Activated naive CD8-positive, alpha-beta T cell treated with anti-CD3 and anti-CD28 coated beads, Interleukin-2, amount 50 U/mL, for 24 hours (primary cell): ENCODE measurements at regions not wholly inside any gene's neighbourhood (a gene's known extent, or its start where the extent isn't known, plus 50 kb on each side); places are given as distances from the start of the nearest gene placed in this dataset.

Experiments
- ATAC-seq: fragments of 150-1000 bp; cut with Tn5 transposase; one replicate; pipeline ENCODE4 v1.10.0; 2021
- DNase-seq: peaks from one replicate; pipeline ENCODE4 v3.0.0; 2021
- H3K27ac Mint-ChIP-seq: one replicate; pipeline ENCODE4 v1.8.0; 2021; ENCODE audit warnings: mild to moderate bottlenecking, mixed read lengths
- H3K27me3 Mint-ChIP-seq: one replicate; pipeline ENCODE4 v1.8.0; 2021; ENCODE audit warnings: mixed read lengths
- H3K36me3 Mint-ChIP-seq: one replicate; pipeline ENCODE4 v1.8.0; 2021; ENCODE audit warnings: low read depth, mixed read lengths
- H3K4me1 Mint-ChIP-seq: one replicate; pipeline ENCODE4 v1.8.0; 2021; ENCODE audit warnings: mixed read lengths
- H3K4me3 Mint-ChIP-seq: one replicate; pipeline ENCODE4 v1.8.0; 2021; ENCODE audit warnings: mild to moderate bottlenecking, moderate library complexity, mixed read lengths
- H3K9me3 Mint-ChIP-seq: one replicate; pipeline ENCODE4 v1.8.0; 2021; ENCODE audit warnings: mixed read lengths

- Mint-ChIP-seq H3K36me3 (no peaks in the 10 kb centered on the region), H3K4me3 (no peak overlapping the region), H3K9me3 (no peaks in the 10 kb centered on the region), H3K27ac (no peak overlapping the region), H3K27me3 (no peaks in the 10 kb centered on the region), H3K4me1 (no peaks in the 10 kb centered on the region)
- DNase-seq (no peak), ATAC-seq (no peak)
Measured at GRCh38 chr3:13213490-13213889, 140.3 kb upstream of the IQSEC1 start.

DNA sequence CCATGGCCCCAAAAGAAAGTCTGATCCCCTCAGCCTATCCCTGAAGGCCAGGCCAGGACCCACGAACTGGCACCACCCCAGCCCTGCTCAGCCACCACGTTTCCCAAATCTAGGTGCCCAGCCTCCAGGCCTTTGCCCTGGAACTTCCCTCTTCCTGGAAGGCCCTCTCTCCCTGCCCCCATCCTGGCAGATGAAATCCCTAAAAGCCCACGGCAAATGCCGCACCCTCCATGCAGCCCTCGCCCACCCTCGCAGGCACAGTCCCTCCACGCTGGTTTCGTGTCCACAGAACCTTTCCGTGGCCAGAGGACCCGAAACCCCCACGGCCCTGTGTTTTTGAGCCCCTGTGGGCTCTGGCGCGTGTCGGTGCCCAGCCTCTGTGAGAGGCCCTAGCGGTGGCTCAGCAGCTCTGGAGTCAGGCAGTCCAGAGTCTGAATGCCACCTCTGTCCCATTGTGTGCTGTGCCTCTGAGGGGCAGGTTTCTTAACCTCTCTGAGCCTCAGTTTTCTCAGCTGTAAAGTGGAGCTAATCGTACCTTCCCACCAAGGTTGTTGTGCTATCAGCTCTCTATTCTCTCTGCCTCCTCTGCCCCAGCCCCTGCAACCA is 138.5 kb upstream of the IQSEC1 start:
- H3K4me3 Mint-ChIP-seq: no peak overlapping the region
- no peak for ATAC-seq

GRCh38 chr3:13210221-13210975 is 137.2 kb upstream of the IQSEC1 start:
- Mint-ChIP-seq H3K27me3 (peaks cover 23% of the 10 kb centered on the region), H3K36me3 (no peaks in the 10 kb centered on the region), H3K4me1 (no peaks in the 10 kb centered on the region), H3K27ac (no peak overlapping the region), H3K4me3 (no peak overlapping the region), H3K9me3 (no peaks in the 10 kb centered on the region)
- no peak for DNase-seq
- no peak for ATAC-seq

More for the DNA sequence above, 138.5 kb upstream of the IQSEC1 start:
- no peaks in the 10 kb centered on the region for H3K4me1 Mint-ChIP-seq
- H3K27me3 Mint-ChIP-seq: peaks cover 11% of the 10 kb centered on the region
- no peak overlapping the region for H3K27ac Mint-ChIP-seq
- H3K36me3 Mint-ChIP-seq: no peaks in the 10 kb centered on the region
- no peak for DNase-seq
- no peaks in the 10 kb centered on the region for H3K9me3 Mint-ChIP-seq

GRCh38 chr3:13209634-13209997 is 136.4 kb upstream of the IQSEC1 start:
- H3K4me1 Mint-ChIP-seq: peaks cover under 1% of the 10 kb centered on the region
- H3K27me3 Mint-ChIP-seq: peaks cover 29% of the 10 kb centered on the region
- no peaks in the 10 kb centered on the region for H3K36me3 Mint-ChIP-seq
- H3K9me3 Mint-ChIP-seq: no peaks in the 10 kb centered on the region
- DNase-seq (no peak), ATAC-seq (no peak)
- no peak overlapping the region for H3K4me3 Mint-ChIP-seq
- H3K27ac Mint-ChIP-seq: no peak overlapping the region

GRCh38 chr3:13208706-13209633 is 135.7 kb upstream of the IQSEC1 start:
- H3K4me3 Mint-ChIP-seq: no peak overlapping the region

GRCh38 chr3:13207975-13208705 is 134.9 kb upstream of the IQSEC1 start:
- H3K36me3 Mint-ChIP-seq: no peaks in the 10 kb centered on the region
- no peak for DNase-seq
- no peak for ATAC-seq
- peaks cover 3% of the 10 kb centered on the region for H3K4me1 Mint-ChIP-seq
- no peak overlapping the region for H3K4me3 Mint-ChIP-seq
- peaks cover 40% of the 10 kb centered on the region for H3K27me3 Mint-ChIP-seq
- no peak overlapping the region for H3K27ac Mint-ChIP-seq
- no peaks in the 10 kb centered on the region for H3K9me3 Mint-ChIP-seq

More at GRCh38 chr3:13208706-13209633, 135.7 kb upstream of the IQSEC1 start:
- no peak for DNase-seq
- no peaks in the 10 kb centered on the region for H3K36me3 Mint-ChIP-seq
- peaks cover 35% of the 10 kb centered on the region for H3K27me3 Mint-ChIP-seq
- H3K9me3 Mint-ChIP-seq: no peaks in the 10 kb centered on the region
- no peak overlapping the region for H3K27ac Mint-ChIP-seq
- no peak for ATAC-seq
- H3K4me1 Mint-ChIP-seq: peaks cover 3% of the 10 kb centered on the region

- Mint-ChIP-seq H3K36me3 (no peaks in the 10 kb centered on the region), H3K4me3 (no peak overlapping the region), H3K9me3 (no peaks in the 10 kb centered on the region), H3K4me1 (peaks cover 3% of the 10 kb centered on the region), H3K27me3 (peaks cover 43% of the 10 kb centered on the region), H3K27ac (no peak overlapping the region)
- DNase-seq (no peak), ATAC-seq (no peak)
Measured at GRCh38 chr3:13207578-13207922, 134.3 kb upstream of the IQSEC1 start.

GRCh38 chr3:13206799-13207577 is 133.8 kb upstream of the IQSEC1 start:
- ATAC-seq (no peak), DNase-seq (no peak)
- peaks cover 48% of the 10 kb centered on the region for H3K27me3 Mint-ChIP-seq
- H3K4me1 Mint-ChIP-seq: peaks cover 3% of the 10 kb centered on the region
- no peak overlapping the region for H3K4me3 Mint-ChIP-seq
- no peaks in the 10 kb centered on the region for H3K36me3 Mint-ChIP-seq
- H3K9me3 Mint-ChIP-seq: no peaks in the 10 kb centered on the region
- H3K27ac Mint-ChIP-seq: no peak overlapping the region

DNA sequence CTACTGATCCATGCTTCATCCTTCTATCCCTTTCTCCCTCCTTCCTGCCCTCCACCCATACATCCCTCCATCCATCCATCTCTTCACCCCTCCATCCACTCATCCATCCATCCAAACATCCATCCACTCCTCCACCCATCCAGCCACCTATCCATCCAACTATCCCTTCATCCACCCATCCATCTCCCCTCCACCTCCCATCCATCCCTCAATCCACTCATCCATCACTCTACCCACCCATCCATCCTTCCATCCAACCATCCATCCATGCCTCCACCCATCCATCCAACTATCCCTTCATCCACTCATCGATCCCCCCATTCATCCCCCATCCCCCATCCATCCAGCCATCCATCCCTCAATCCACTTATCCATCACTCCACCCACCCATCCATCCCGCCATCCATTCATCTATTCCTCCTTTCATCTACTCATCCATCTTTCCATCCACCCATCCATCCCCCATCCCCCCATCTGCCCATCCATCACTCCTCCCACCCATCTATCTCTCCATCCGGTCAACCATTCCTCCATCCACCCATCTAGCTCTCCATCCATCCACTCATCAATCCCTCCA is 132.4 kb upstream of the IQSEC1 start:
- Mint-ChIP-seq H3K27me3 (peaks cover 48% of the 10 kb centered on the region), H3K27ac (no peak overlapping the region), H3K4me1 (peaks cover 3% of the 10 kb centered on the region), H3K9me3 (no peaks in the 10 kb centered on the region), H3K36me3 (no peaks in the 10 kb centered on the region), H3K4me3 (no peak overlapping the region)
- no peak for DNase-seq
- no peak for ATAC-seq

- ATAC-seq (peak; percentile 16), DNase-seq (no peak)
- peaks cover 3% of the 10 kb centered on the region for H3K4me1 Mint-ChIP-seq
- H3K27ac Mint-ChIP-seq: no peak overlapping the region
- H3K36me3 Mint-ChIP-seq: no peaks in the 10 kb centered on the region
- no peaks in the 10 kb centered on the region for H3K9me3 Mint-ChIP-seq
- H3K27me3 Mint-ChIP-seq: peaks cover 54% of the 10 kb centered on the region
- peak overlapping the region; percentile 8 for H3K4me3 Mint-ChIP-seq
Measured at GRCh38 chr3:13204177-13204581, 130.9 kb upstream of the IQSEC1 start.

DNA sequence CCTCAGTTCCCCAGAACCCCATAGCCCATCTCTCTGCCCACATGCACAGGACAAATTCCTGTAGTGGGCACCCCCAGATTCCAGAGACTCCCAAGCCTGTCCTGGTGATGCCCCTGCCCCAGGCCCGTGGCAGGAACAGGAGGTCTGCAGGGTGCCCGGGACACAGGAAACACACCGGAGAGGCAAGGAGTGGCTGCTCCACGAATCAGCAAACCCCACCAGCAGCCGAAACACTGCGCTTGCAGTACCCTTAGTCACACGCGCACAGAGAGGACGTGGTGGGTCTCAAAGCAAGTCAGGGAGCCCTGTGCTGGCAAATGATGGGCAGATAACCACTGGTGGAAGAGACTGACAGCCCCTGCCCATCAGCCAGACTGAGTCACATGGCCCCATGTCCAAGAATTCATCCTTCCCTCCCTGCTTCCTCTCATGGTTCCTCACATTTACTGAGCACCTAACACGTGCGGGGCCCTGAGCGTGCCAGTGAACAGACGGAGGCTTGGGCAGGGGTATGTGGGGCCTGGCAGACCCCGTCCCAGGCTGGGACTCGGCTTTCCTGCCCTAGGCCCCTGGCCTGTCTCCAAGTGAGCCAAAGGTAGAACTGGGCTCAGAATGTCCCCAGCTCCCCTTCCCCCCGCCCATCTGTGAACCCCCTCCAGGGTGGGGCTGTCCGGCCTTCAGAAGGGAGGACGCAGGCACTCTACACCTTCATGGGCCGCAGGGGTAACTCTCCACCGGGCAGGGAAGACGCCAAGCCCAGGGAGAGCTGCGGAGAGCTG is 130.4 kb upstream of the IQSEC1 start:
- H3K9me3 Mint-ChIP-seq: no peaks in the 10 kb centered on the region
- no peak overlapping the region for H3K27ac Mint-ChIP-seq
- ATAC-seq: no peak
- no peak overlapping the region for H3K4me3 Mint-ChIP-seq
- no peaks in the 10 kb centered on the region for H3K36me3 Mint-ChIP-seq
- H3K4me1 Mint-ChIP-seq: peaks cover 3% of the 10 kb centered on the region
- peaks cover 54% of the 10 kb centered on the region for H3K27me3 Mint-ChIP-seq
- DNase-seq: no peak

DNA sequence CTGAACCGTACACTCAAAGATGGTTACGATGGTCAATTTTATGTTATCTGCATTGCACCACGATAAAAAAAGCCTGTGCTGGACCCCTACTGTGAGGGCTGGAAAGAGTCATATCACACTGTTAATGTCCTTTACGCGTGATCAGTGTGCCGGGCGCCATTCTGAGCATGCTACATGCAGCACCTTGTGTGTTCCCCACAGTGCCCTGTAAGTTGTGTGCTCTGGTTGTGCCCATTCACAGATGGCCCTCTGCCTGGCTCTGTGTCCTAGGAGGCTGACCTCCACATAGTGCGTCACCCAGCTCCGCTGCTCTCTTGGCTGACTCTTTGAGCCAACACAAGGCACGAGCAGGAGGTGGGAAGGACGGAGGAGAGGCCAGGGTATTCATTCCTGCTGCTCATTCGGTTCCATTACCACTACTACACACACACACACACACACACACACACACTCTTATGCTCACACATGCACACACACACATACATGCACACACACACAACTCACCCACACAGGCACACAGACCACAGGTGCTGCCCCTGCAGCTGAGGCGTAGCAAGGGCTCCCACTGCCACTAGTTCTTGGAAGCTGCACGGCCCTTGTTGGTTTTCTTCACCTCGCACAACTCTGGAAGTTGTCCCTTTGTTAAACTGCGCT is 129.6 kb upstream of the IQSEC1 start:
- no peak for ATAC-seq
- no peak overlapping the region for H3K27ac Mint-ChIP-seq
- peaks cover 3% of the 10 kb centered on the region for H3K4me1 Mint-ChIP-seq
- DNase-seq: no peak
- peaks cover 53% of the 10 kb centered on the region for H3K27me3 Mint-ChIP-seq
- H3K9me3 Mint-ChIP-seq: no peaks in the 10 kb centered on the region
- no peak overlapping the region for H3K4me3 Mint-ChIP-seq
- H3K36me3 Mint-ChIP-seq: no peaks in the 10 kb centered on the region
